SK-N-SH (cell line): ENCODE measurements at regions not wholly inside any gene's neighbourhood (a gene's known extent, or its start where the extent isn't known, plus 50 kb on each side); places are given as distances from the start of the nearest gene placed in this dataset.
"Not testable (repeated sequence)": the region's sequence is repeated elsewhere in the genome, so short reads cannot be mapped to it uniquely, and the experiment has no call there.

Experiments used
- CTCF ChIA-PET: fragments of 300-600, 350-600 bp; formaldehyde crosslinking; extraction: SDS; loops from one replicate; lab custom pipeline; 2021; lab: Yijun Ruan, JAX
- POLR2A ChIA-PET: fragments of 350-600 bp; sonication (Branson Sonifier 250); formaldehyde crosslinking; extraction: SDS; loops from one replicate; lab custom pipeline; 2020; ENCODE audit warnings: antibody characterized with exemption, inconsistent platforms; lab: Yijun Ruan, JAX
- DNase-seq: peaks from one replicate; pipeline ENCODE4 v3.0.0; 2012
- H2AFZ ChIP-seq: fragments of 200-600 bp; sonication (generic); 2 replicates; pipeline ENCODE4 v1.8.1; 2016; ENCODE audit warnings: antibody characterized with exemption, mild to moderate bottlenecking, low read depth
- H3F3A ChIP-seq: fragments of 200-600 bp; sonication (generic); replicated peaks from 2 replicates; pipeline ENCODE3; 2016; ENCODE audit warnings: antibody characterized with exemption, mild to moderate bottlenecking; ENCODE audit not compliant: insufficient read depth
- H3K27ac ChIP-seq, 2 experiments: fragments of 200-500 bp in 1 of 2; fragments of 200-600 bp in 1 of 2; sonication (Bioruptor generic) in 1 of 2; sonication (generic), shearing (Covaris generic) in 1 of 2; 2 replicates each; pipeline versions ENCODE4 v1.5.1 to v1.6.1; 2014 to 2016; ENCODE audit warnings: low read depth in 2 of 2, inconsistent platforms in 1 of 2, low read length in 1 of 2, mild to moderate bottlenecking in 1 of 2, mixed read lengths in 1 of 2
- H3K27me3 ChIP-seq: fragments of 200-600 bp; sonication (generic), shearing (Covaris generic); 2 replicates; pipeline ENCODE4 v1.6.1; 2016; ENCODE audit warnings: mixed run types; ENCODE audit not compliant: insufficient read depth
- H3K36me3 ChIP-seq, 2 experiments: fragments of 200-500 bp in 1 of 2; fragments of 200-600 bp in 1 of 2; sonication (Bioruptor generic) in 1 of 2; sonication (generic) in 1 of 2; replicated peaks in 1 of 2; 2 replicates each; pipeline versions ENCODE3 to v1.5.1; 2014 to 2016; ENCODE audit warnings: low read length in 1 of 2, mild to moderate bottlenecking in 1 of 2; ENCODE audit not compliant: insufficient read depth in 2 of 2, control insufficient read depth in 1 of 2
- H3K4me1 ChIP-seq, 2 experiments: fragments of 200-500 bp in 1 of 2; fragments of 200-600 bp in 1 of 2; sonication (Bioruptor generic) in 1 of 2; sonication (generic), shearing (Covaris generic) in 1 of 2; 2 replicates each; pipeline versions ENCODE4 v1.5.1 to v1.6.1; 2014 to 2016; ENCODE audit warnings: low read depth in 1 of 2, low read length in 1 of 2, mixed run types in 1 of 2; ENCODE audit not compliant: insufficient read depth in 2 of 2, control insufficient read depth in 1 of 2
- H3K4me2 ChIP-seq: fragments of 200-600 bp; sonication (generic), shearing (Covaris generic); 2 replicates; pipeline ENCODE4 v1.6.1; 2017; ENCODE audit warnings: mixed run types
- H3K4me3 ChIP-seq, 2 experiments: fragments of 200-500 bp in 1 of 2; fragments of 200-600 bp in 1 of 2; sonication (Bioruptor generic) in 1 of 2; sonication (generic), shearing (Covaris generic) in 1 of 2; 2 replicates each; pipeline versions ENCODE4 v1.5.1 to v1.8.1; 2014 to 2016; ENCODE audit warnings: low read depth in 2 of 2, inconsistent platforms in 1 of 2, low read length in 1 of 2, mild to moderate bottlenecking in 1 of 2, mixed read lengths in 1 of 2, moderate library complexity in 1 of 2
- H3K79me2 ChIP-seq: fragments of 200-600 bp; sonication (generic); 2 replicates; pipeline ENCODE4 v1.8.1; 2017; ENCODE audit warnings: mild to moderate bottlenecking; ENCODE audit not compliant: insufficient read depth
- H3K9ac ChIP-seq: fragments of 200-600 bp; sonication (generic); 2 replicates; pipeline ENCODE4 v1.6.1; 2017; ENCODE audit warnings: mixed run types
- H3K9me2 ChIP-seq: fragments of 200-600 bp; sonication (generic); 2 replicates; pipeline ENCODE4 v1.6.1; 2017; ENCODE audit warnings: mixed run types
- H3K9me3 ChIP-seq: fragments of 200-600 bp; sonication (generic); 2 replicates; pipeline ENCODE4 v1.6.1; 2017; ENCODE audit warnings: mixed run types, mild to moderate bottlenecking, moderate library complexity
- H4K20me1 ChIP-seq: fragments of 200-600 bp; sonication (generic); 2 replicates; pipeline ENCODE4 v1.6.1; 2017; ENCODE audit warnings: mild to moderate bottlenecking, mixed run types; ENCODE audit not compliant: insufficient read depth
- CHD2 ChIP-seq: fragments of 150-350 bp; IDR thresholded peaks from 2 replicates; pipeline ENCODE4 v1.6.1; 2018; ENCODE audit warnings: low read length; ENCODE audit not compliant: partially characterized antibody
- EZH2phosphoT487 ChIP-seq: fragments of 200-600 bp; sonication (generic); IDR thresholded peaks from 2 replicates; pipeline ENCODE4 v1.6.1; 2017; ENCODE audit warnings: low read depth, mixed run types, mild to moderate bottlenecking, antibody characterized with exemption, moderate library complexity, borderline replicate concordance
- FOXM1 ChIP-seq: IDR thresholded peaks from 2 replicates; pipeline ENCODE4 v1.4.0; 2012; ENCODE audit warnings: low read depth, mild to moderate bottlenecking
- JUND ChIP-seq: IDR thresholded peaks from 2 replicates; pipeline ENCODE4 v1.4.0; 2012
- MEF2A ChIP-seq: IDR thresholded peaks from 2 replicates; pipeline ENCODE4 v1.4.0; 2012; ENCODE audit warnings: low read depth, borderline replicate concordance
- NRF1 ChIP-seq: IDR thresholded peaks from 2 replicates; pipeline ENCODE4 v1.6.1; 2012; ENCODE audit warnings: low read depth, mild to moderate bottlenecking, low read length
- POLR2AphosphoS5 ChIP-seq: IDR thresholded peaks from 2 replicates; pipeline ENCODE4 v1.6.1; 2012; ENCODE audit warnings: low read depth, low read length
- RXRA ChIP-seq: IDR thresholded peaks from 2 replicates; pipeline ENCODE4 v1.4.0; 2012; ENCODE audit warnings: low read depth, mild to moderate bottlenecking, borderline replicate concordance
- SIN3A ChIP-seq: IDR thresholded peaks from 2 replicates; pipeline ENCODE4 v1.6.1; 2012; ENCODE audit warnings: low read depth, mild to moderate bottlenecking, low read length, moderate library complexity, borderline replicate concordance
- TCF12 ChIP-seq: IDR thresholded peaks from 2 replicates; pipeline ENCODE4 v1.4.0; 2012
- TEAD4 ChIP-seq: IDR thresholded peaks from 2 replicates; pipeline ENCODE4 v1.4.0; 2012; ENCODE audit warnings: mild to moderate bottlenecking, borderline replicate concordance; ENCODE audit not compliant: insufficient read depth
- YY1 ChIP-seq: IDR thresholded peaks from 2 replicates; pipeline ENCODE4 v1.4.0; 2012; ENCODE audit warnings: low read depth, mild to moderate bottlenecking
- WGBS: methylation state at CpG from one replicate; pipeline ENCODE4 v1.1.6; 2017; ENCODE audit warnings: low lambda C conversion rate; 5-methylcytosine and 5-hydroxymethylcytosine counted together
- TF ChIP-seq, protein P1 (sequence below): fragments of 150-350 bp; IDR thresholded peaks from 2 replicates; pipeline ENCODE4 v1.6.1; 2016; ENCODE audit warnings: mild to moderate bottlenecking, low read depth, low read length
- TF ChIP-seq, protein P2 (sequence below): fragments of 200-600 bp; sonication (generic); IDR thresholded peaks from 2 replicates; pipeline ENCODE4 v1.6.1; 2017; ENCODE audit warnings: antibody characterized with exemption, mild to moderate bottlenecking, moderate library complexity
- TF ChIP-seq, protein P3 (sequence below): fragments of 150-350 bp; IDR thresholded peaks from 2 replicates; pipeline ENCODE4 v1.6.1; 2017; ENCODE audit warnings: antibody characterized with exemption, low read length, low read depth, borderline replicate concordance
- TF ChIP-seq, protein P4 (sequence below): IDR thresholded peaks from 2 replicates; pipeline ENCODE4 v1.6.1; 2012; ENCODE audit warnings: mild to moderate bottlenecking, low read depth, low read length, moderate library complexity

DNA sequence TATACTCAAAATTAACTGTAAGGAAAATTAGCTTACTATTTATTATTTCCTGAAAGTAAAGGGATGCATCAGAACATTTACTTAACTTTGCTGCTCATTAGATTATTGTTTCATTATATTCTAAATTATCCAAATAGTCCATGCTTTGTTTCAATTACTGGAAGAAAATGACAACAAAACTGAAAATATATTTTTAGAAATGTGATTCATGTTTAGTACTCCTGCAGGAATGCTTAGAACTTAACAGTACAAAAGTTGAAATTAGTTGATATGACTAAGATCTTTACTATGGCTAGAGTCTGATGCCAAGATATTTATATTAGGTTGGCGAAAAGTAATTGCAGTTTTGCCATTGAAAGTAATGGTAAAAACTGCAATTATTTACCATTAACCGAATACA, 660.5 kb upstream of the PABPC4L start:
- WGBS: 19% methylated on average over 2 of the region's 2 CpGs
- ChIA-PET CTCF (no interaction called here), POLR2A (no interaction called here)
- no peaks in the 10 kb centered on the region for H3K9me2 ChIP-seq
- H3K4me1 ChIP-seq: no peaks in the 10 kb centered on the region; a peak in 1 of 4 replicates
- no peak overlapping the region for H2AFZ ChIP-seq
- H3K4me2 ChIP-seq: no peak overlapping the region
- no peaks in the 10 kb centered on the region for H3K79me2 ChIP-seq
- DNase-seq: no peak
- no peaks in the 10 kb centered on the region for H3K9me3 ChIP-seq
- TF ChIP-seq CHD2: no peak
- peak; percentile 7; the same call in 1 of the 2 replicates for TF ChIP-seq JUND
- TF ChIP-seq, protein P1, sequence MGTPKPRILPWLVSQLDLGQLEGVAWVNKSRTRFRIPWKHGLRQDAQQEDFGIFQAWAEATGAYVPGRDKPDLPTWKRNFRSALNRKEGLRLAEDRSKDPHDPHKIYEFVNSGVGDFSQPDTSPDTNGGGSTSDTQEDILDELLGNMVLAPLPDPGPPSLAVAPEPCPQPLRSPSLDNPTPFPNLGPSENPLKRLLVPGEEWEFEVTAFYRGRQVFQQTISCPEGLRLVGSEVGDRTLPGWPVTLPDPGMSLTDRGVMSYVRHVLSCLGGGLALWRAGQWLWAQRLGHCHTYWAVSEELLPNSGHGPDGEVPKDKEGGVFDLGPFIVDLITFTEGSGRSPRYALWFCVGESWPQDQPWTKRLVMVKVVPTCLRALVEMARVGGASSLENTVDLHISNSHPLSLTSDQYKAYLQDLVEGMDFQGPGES: no peak
- TF ChIP-seq EZH2phosphoT487: no peak
- no peak for TF ChIP-seq NRF1
- peak; percentile 71; the same call in 1 of the 2 replicates for TF ChIP-seq MEF2A
- TF ChIP-seq RXRA: no peak
- TF ChIP-seq TCF12: no peak
- no peak for TF ChIP-seq FOXM1
- no peak for TF ChIP-seq YY1
- TF ChIP-seq, protein P2, sequence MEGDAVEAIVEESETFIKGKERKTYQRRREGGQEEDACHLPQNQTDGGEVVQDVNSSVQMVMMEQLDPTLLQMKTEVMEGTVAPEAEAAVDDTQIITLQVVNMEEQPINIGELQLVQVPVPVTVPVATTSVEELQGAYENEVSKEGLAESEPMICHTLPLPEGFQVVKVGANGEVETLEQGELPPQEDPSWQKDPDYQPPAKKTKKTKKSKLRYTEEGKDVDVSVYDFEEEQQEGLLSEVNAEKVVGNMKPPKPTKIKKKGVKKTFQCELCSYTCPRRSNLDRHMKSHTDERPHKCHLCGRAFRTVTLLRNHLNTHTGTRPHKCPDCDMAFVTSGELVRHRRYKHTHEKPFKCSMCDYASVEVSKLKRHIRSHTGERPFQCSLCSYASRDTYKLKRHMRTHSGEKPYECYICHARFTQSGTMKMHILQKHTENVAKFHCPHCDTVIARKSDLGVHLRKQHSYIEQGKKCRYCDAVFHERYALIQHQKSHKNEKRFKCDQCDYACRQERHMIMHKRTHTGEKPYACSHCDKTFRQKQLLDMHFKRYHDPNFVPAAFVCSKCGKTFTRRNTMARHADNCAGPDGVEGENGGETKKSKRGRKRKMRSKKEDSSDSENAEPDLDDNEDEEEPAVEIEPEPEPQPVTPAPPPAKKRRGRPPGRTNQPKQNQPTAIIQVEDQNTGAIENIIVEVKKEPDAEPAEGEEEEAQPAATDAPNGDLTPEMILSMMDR: no peak
- H3F3A ChIP-seq: no peaks in the 10 kb centered on the region
- no peak overlapping the region for H3K27ac ChIP-seq
- no peaks in the 10 kb centered on the region for H3K36me3 ChIP-seq
- no peak overlapping the region for H3K4me3 ChIP-seq
- no peaks in the 10 kb centered on the region for H3K27me3 ChIP-seq
- H4K20me1 ChIP-seq: no peaks in the 10 kb centered on the region
- no peak overlapping the region for H3K9ac ChIP-seq

DNA sequence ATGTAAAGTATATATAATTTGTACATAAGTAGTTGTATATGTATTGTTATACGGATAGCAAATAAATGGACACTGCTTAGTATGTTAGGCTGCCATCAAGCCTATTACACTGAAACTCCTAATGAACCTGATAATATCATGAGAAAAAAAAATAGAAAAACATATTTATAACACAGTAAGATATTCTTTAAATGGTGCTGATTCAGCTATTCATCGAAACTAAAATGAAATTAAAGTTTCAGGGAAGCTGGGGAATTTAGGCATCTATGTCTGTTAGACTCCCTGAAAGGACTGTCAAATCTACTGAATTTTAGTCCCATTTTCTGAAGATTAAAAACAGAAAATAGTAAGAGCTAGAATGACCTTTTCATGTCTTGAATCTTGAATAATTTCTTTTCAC, 647.1 kb upstream of the PABPC4L start:
- no peak overlapping the region for H3K4me3 ChIP-seq
- H3K9me2 ChIP-seq: peaks cover 2% of the 10 kb centered on the region; the same call in 1 of the 2 replicates
- no peak overlapping the region for H3K4me2 ChIP-seq
- no peaks in the 10 kb centered on the region for H3K36me3 ChIP-seq
- ChIA-PET POLR2A (no interaction called here), CTCF (no interaction called here)
- no peak overlapping the region for H2AFZ ChIP-seq
- H3K9ac ChIP-seq: no peak overlapping the region
- no peaks in the 10 kb centered on the region for H3K4me1 ChIP-seq
- H3K27me3 ChIP-seq: no peaks in the 10 kb centered on the region
- no peaks in the 10 kb centered on the region for H3K79me2 ChIP-seq
- WGBS: 44% methylated on average over 2 of the region's 2 CpGs
- TF ChIP-seq, protein P3, sequence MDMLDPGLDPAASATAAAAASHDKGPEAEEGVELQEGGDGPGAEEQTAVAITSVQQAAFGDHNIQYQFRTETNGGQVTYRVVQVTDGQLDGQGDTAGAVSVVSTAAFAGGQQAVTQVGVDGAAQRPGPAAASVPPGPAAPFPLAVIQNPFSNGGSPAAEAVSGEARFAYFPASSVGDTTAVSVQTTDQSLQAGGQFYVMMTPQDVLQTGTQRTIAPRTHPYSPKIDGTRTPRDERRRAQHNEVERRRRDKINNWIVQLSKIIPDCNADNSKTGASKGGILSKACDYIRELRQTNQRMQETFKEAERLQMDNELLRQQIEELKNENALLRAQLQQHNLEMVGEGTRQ: no peak
- no peak for TF ChIP-seq SIN3A
- TF ChIP-seq, protein P4, sequence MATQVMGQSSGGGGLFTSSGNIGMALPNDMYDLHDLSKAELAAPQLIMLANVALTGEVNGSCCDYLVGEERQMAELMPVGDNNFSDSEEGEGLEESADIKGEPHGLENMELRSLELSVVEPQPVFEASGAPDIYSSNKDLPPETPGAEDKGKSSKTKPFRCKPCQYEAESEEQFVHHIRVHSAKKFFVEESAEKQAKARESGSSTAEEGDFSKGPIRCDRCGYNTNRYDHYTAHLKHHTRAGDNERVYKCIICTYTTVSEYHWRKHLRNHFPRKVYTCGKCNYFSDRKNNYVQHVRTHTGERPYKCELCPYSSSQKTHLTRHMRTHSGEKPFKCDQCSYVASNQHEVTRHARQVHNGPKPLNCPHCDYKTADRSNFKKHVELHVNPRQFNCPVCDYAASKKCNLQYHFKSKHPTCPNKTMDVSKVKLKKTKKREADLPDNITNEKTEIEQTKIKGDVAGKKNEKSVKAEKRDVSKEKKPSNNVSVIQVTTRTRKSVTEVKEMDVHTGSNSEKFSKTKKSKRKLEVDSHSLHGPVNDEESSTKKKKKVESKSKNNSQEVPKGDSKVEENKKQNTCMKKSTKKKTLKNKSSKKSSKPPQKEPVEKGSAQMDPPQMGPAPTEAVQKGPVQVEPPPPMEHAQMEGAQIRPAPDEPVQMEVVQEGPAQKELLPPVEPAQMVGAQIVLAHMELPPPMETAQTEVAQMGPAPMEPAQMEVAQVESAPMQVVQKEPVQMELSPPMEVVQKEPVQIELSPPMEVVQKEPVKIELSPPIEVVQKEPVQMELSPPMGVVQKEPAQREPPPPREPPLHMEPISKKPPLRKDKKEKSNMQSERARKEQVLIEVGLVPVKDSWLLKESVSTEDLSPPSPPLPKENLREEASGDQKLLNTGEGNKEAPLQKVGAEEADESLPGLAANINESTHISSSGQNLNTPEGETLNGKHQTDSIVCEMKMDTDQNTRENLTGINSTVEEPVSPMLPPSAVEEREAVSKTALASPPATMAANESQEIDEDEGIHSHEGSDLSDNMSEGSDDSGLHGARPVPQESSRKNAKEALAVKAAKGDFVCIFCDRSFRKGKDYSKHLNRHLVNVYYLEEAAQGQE: no peak
- TF ChIP-seq MEF2A: no peak
- TF ChIP-seq TEAD4: no peak
- no peak for TF ChIP-seq POLR2AphosphoS5
- H4K20me1 ChIP-seq: no peaks in the 10 kb centered on the region
- no peak overlapping the region for H3K27ac ChIP-seq
- no peak for DNase-seq
- H3F3A ChIP-seq: no peaks in the 10 kb centered on the region
- H3K9me3 ChIP-seq: no peaks in the 10 kb centered on the region

DNA sequence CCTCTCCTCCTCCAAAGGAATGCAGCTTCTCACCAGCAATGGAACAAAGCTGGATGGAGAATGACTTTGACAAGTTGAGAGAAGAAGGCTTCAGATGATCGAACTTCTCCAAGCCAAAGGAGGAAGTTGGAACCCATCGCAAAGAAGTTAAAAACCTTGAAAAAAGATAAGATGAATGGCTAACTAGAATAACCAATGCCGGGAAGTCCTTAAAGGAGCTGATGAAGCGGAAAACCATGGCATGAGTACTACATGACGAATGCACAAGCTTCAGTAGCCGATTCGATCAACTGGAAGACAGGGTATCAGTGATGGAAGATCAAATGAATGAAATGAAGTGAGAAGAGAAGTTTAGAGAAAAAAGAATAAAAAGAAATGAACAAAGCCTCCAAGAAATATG, 629.2 kb upstream of the PABPC4L start:
- H3K9ac ChIP-seq, H2AFZ ChIP-seq, H3K9me3 ChIP-seq, H3K4me2 ChIP-seq, H3K27me3 ChIP-seq, H3F3A ChIP-seq, DNase-seq, H3K9me2 ChIP-seq, H3K79me2 ChIP-seq, H3K36me3 ChIP-seq, H4K20me1 ChIP-seq, H3K4me3 ChIP-seq, POLR2A ChIA-PET, CTCF ChIA-PET, H3K27ac ChIP-seq, H3K4me1 ChIP-seq: not testable (repeated sequence)
- 16% methylated on average over 7 of the region's 7 CpGs for WGBS
